Inferior parietal cortex (tissue), 1 donor: ENCODE measurements at regions not wholly inside any gene's neighbourhood (a gene's known extent, or its start where the extent isn't known, plus 50 kb on each side); places are given as distances from the start of the nearest gene placed in this dataset.
A peak's percentile ranks its signal among the peaks of the same experiment; 100 is the strongest.

ENCODE experiments used
- DNase-seq: peaks from one replicate; pipeline ENCODE4 v3.0.0-alpha.2; 2016; ENCODE audit errors: extremely low spot score

DNA sequence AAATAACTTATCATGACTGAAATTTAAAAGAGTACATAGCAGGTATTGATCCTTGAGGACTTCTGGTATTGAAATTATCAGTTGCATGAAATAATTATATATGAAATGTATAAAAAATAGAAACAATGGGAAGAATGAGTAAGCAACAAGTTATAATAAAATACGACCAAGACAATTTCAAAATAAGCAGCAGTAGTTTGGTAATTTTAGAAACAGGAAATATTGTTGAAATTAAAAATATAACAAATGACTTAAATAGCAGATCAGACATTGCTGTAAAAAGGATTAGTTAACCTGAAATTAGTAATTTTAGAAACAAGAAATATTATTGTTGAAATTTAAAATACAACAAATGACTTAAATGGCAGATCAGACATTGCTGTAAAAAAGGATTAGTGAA lies 152.3 kb downstream of the BTC start:
- DNase-seq: no peak

DNA sequence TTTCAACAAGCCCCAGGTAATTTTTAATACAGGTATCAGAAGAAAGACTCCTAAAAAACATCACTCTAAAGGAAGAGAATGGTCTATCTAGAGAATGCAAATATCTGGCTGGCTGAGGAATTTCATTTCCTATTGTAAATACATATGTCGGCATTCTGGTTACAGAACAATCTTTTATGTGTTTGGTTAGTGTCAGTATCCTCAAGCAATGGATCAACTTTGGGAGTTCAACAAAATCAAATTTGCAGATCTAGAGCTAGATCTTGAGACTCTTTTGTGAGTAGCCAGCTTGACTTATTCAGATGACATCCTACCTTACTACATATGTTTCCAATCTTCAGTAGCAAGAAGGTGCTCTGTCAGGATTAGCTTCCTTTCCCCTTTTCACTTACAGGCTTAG lies 145.1 kb downstream of the BTC start:
- no peak for DNase-seq

DNA sequence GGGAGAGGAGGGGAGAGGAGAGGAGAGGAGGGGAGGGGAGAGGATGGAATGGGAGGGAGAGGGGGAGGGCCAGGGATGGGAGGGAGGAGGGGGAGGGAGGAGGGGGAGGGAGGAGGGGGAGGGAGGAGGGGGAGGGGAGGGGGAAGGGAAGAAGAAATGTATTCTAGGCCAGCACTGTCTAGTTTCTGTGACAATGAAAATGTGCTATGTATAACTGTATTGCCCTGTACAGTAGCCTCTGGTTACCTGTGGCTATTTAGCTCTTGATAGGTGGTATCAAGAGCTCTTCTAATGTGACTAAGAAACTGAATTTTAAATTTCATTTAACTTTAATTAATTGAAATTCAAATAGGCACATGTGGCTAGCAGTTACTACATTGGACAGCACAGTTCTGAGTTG lies 143.1 kb downstream of the BTC start:
- DNase-seq: no peak

DNA sequence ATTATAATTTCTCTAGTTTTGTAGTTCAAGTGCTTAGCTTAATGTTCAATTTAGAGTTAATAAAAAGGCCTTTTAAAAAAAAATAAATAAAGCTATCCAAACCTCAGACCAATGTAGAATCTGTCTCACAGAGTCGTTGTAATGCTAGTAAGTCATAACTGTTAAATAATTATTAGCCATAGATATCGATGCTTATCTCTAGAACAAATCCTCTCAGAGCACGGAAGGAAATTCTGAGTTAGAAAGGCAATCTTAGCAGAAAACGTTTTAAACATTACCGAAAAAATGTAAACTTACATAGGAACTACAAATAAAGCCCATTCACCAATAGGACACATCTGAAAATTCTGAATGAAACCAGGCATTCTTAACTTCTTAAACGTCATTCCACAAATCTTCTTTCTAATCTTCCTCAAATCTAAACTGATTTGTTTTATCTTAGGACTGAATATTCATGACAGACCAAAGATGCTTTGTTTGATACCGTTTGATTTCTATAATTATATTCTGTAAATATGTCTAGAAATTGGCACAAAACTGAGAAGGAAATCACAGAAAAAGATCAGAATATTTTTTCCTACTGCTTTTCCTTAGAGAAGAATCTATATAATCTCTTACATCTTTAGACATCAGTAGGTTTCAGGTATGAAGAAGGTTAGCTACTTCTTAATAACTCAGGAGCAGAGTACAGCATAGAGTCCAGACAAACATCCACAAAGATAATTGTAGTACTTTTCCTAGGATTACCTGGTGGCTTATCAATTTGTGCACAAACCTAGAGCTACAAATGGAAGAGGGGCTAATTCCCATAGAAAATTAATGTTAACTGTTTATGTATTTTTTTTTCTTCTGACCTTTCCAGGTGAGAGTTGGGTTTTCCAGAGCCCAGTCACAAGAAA lies 140.7 kb downstream of the BTC start:
- no peak for DNase-seq

DNA sequence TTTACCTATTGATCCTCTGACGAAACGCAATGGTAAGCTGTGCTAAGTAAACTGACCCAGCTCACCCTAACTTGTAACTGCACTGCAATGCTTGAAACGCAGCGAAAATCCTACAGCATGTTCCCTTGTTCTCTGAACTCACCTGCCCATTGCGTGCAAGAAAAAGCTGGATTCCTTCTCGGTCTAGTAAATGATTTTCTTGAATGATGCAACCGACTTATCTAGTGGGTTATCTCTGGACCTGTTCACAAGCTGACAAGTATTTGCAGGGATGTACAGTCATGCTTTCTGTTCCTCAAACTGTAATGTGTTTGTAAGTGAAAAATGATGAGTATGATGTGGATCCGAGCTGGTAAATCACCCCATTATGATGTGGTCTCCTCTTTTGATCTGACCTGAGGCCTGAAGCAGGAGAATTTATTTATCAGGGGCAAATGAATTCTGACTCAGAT lies 140.1 kb downstream of the BTC start:
- DNase-seq: no peak

DNA sequence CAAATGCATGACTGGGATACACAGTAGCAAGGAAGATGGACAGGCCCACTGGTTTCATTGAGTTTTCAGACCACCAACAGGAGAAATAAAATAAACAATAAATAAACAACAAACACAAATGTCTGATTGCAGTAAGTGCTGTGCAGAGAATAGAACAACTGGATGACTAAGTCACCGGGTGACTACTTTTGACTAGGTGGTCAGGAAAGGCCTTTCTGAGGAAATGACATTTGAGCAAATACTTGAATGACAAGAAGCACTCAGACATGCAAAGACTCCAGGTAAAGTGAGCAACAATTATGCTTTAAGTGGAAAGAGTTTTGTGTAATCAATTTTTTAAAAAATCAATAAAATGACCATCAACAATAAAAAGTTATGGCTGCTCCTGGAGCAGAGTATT lies 137.7 kb downstream of the BTC start:
- DNase-seq: no peak

DNA sequence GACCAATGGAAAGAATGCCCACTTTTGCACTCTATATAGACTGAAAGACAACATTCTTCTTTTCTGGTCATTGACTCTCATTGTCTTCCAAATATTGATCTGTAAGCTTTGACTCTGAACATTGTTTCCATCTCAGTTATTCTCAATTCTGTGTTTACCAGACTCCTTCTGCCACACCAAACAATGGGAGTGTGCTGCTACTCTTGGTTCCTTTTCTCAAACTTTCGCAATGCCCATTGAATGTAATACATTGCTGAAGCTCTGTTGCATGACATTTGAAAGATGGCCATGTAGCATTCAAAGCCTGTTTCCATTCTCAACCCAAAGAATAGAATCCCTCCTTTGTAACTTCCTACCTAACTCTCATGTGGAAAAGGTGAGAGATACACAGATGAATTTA lies 136.2 kb downstream of the BTC start:
- DNase-seq: no peak

DNA sequence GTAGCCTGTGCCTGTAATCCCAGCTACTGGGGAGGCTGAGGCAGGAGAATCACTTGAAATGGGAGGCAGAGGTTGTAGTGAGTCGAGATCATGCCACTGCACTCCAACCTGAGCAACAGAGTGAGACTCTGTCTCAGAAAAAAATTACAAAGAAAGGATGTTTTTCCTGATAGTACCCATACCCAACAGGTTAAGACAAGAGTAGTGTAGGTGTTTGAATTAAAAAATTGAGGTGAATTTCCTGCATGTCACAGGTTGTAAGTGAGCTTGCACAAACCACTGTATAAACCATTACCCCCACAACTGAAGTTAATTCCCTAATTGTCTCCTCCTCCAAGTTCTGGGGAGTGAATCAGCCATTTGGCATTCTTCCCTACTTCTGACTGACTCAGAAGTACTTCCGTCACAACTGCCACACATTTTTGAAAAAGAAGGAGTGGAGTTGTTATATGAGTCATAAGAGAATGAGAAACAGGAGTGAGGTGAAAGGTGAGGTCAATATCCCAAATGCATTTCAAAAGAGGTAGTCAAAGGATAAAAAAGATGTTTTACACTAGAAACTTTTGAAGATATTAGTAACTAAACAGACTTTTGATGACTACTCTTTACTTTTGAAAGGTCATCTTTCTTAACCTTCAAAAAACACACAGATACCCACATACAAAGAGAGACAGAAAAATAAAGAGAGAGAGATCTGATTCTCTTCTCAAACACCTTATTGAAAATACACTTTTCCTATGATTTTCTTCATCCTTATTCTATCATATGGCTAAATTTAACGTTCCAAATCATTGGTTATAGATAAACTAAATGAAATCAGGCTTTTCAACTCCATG lies 134.5 kb downstream of the BTC start:
- peak; percentile 40 for DNase-seq

DNA sequence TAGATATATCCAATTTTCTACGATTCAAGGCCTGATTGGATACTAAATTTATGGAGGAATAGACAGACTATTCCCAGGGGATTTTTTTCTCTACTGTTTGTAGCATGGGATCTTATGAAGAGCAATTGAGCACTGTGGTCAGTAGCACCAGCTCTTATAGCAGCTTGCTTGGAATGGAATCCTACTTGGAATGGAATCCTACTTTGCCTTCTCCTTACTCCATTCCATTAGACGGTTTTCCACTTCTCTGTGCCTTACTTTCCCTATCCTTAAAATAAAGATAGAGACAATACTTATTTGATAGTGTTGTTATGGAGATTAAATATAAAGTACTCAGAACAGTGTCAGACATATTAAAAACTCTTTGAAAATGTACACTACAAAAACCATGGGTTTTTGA lies 133.5 kb downstream of the BTC start:
- no peak for DNase-seq

DNA sequence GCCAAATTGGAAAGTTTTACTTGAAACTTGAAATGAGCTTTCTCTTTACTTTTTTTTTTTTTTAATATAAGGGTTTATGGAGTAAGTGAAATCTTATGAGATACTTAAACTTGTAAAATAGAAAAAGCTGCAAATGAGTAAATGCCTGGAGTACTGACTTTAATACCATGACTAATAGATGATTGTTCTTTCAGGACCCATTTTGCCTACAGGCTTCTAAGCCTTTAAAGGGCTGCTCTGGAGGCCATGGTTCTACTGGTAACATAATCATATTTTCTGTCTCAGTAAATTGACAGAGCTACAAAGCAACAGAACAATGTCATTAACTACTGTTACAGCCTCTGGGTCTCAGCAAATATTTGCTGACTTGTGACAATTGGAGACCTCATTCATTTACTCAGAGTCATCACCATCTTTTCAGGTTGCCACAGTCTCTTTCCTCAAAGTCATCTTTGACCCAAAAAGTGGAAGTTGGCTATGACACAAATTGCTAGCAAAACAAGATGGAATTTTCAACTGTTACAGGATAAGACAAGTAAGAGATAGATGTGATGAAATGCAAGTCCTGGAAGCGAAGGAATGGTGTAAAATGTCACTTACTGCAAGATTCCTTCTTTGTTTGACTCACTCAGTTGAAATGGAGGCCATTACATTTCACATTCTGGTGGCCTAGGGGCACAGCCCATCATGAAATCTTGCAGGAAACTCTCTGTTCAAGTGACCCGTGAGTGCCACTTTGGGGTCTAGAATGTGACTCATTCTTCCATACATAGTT lies 132.7 kb downstream of the BTC start:
- DNase-seq: no peak

DNA sequence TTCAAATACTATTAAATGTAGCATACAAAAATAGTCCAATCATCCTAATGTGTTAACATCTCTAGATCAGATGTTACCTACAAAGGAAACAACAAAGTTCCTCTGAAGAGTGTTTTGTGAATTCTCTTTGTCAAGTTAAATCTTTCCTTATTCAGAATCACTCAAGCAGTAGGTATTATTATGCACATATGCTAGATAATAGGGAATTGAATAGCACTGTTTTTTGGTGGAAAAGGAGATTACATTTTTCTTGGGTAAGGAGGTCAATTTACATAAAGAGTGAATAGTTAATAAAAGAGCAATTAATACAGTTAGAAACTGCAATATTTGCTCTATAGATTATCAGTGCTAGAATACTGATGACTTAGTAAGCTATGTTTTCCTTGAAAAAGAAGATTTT lies 130.7 kb downstream of the BTC start:
- DNase-seq: no peak

DNA sequence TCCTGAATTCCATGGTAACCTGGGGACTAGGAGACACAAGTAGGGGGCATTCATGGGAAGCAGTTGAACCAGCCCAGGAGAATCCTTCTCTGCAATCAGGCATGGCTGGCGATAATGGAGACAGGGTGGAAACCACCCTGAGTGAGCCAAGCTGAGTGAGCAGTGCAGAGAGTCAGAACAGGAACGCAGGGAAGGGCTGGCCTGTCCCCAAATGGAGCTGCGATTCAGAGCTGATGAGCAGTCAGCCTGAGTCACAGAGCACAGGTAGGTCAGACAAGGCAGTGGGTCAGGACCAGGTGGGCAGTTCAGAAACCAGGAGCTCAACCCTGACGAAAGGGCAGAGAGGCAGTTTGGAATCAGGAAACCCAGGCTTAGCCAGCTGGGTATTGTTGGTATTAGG lies 129.0 kb downstream of the BTC start:
- no peak for DNase-seq

DNA sequence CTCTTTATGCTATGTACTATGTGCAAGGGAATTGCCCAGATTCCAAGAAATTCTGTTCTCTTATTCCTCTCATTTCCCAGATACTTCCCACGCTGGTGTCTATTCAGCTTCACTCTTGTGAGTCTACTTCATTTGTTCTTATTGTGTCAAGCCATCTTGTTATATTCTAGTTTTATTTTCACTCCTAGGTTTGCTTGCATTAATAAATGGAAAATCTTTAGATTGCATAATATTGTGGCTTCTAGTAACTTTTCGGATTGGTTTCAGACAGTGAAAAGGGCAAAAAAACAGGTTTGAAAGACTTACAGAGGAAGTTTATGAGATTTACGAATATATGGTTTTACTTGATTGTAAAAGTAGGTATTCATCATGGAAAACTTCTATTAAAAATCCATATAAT lies 128.4 kb downstream of the BTC start:
- no peak for DNase-seq

DNA sequence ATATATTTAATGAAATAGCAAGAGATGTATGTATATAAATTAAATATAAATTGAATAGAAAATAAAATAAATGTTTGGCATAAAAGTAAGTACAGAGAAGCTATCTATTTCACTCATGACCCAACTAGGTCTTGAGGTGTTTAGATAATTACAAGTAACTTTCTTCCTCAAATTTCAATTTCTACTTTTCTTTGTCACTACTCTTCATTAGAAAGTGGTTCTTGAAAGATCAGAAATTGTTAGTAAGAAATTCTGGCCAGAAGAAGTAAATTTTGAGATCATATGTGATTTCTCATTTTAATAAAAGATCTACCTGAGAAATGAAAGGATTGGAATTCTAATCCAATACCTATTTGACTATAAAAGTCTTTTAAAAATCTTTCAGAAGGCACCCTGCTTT lies 126.9 kb downstream of the BTC start:
- no peak for DNase-seq

DNA sequence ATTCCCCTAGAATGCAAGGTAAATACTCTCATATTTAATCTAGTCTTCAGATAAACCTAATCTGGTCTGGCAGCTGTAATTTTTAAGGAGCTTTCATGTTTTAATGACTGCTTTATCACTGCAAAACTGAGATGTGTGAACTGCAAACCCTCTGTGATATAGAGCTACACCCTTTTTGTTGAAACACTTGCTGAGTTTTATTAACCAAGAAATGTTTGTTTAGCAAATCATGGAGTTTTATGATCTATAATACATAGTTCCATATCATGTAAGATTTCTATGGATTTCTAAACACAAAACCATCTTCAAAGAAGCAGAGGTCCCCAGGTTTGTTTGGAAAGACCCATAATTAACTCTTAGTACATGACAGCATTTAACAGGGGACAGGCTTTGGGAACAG lies 126.4 kb downstream of the BTC start:
- no peak for DNase-seq

DNA sequence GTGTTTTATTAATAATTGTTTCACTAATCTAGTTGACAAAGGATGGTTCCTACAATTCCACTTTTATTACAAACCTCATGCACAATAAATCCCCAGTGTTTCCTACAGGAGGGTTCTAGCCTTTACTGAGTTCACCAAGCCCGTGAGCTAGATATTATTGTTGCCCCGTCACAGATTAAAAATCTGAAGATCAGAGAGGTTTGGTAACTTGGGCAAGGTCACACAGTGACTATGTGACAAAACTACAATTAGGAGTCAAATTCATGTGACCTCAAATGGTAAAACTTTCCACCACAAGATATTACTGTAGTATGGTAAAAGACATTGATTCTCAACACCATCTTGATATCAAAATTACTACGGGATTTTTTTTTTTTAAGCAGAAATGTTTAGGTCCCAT lies 124.6 kb downstream of the BTC start:
- DNase-seq: no peak

DNA sequence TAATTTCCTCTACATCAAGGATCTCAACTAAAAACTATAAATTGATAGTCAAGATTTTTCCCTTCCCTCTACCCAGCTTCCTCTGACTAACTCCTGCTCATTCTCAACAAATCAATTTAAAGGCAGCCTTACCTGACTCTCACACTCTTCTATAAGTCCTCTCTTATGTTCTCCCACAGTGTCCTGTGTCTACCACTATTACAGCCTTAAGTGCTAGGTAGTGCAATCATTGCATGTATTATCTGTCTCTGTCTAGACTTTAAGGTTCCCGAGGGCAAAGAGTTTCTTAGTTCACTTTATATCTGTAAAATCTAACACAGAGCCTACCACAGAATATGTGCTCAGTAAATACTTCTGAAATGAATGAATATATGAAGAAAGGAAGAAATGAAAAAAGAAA lies 123.7 kb downstream of the BTC start:
- no peak for DNase-seq

DNA sequence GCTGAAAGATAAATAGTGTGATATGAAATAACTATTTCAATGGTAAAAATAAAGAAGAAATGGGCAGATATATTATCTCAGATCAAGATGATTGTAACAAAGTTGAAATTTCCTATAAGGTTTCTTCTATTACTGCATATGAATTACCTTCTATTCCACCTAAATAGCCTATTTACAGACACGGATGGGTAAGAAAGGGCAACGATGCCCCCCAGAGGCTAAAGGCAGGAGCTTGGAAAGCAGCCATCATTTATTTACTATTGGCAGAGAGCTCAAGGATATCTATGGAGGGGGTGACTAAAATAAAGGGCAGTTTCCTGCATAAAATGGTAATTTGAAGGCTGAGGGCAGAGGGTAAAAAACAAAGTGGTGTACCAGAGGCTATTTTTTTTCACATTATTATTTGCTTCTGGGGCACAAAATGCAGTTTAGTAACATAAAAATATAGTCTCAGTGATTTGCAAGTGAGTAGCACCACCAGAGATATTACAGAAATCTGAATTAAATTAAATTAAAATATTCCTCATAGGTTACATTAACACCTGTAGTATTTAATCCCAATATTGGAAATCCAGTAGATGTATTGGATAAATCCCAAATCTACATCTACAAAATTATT lies 123.1 kb downstream of the BTC start:
- peak; percentile 17 for DNase-seq

DNA sequence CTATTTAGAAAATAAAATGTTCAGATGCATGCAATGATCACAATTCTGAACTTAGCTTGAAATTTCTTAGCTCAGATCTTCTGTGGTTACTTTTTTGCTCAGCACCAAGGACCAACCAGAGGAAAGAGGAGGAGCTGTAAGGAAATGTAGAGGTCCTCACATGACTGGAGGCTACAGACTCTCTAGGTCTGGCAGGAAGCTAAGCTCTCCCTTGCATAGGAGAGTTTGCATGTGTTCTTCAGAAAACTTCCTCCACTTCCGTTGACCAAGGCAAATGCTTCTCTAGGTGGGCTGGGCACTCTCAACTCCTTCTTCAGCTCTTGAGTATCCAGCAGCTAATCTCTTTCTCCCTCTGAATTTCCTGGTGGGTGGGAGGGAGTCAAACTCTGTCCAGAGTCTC lies 119.6 kb downstream of the BTC start:
- no peak for DNase-seq

DNA sequence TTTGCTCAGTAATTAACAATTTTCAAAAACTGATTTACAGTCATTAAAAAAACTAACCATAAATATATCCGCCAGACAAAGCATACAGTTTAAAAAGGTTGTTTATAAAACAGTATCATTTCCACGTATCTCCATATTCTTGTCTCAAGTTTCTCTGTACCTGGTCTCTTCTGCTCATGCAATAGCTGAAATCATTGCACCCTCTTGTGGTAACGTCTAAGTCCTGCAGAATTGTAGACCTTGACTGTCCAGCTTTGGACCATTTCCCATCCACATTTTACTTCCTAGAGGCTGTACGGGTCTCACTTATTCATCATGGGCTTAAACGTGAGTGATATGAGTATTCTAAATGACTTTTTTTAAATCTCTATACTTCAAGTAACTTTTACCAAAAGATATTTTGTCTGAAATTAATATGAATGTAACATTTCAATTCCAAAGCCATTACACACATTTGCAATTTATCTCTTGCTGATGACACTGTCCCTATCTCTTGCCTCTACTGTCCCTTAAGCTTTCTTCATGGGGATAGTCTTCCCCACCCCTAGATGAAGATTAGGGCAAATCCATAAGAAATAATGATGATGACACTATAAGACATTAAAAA lies 118.5 kb downstream of the BTC start:
- DNase-seq: peak; percentile 42
